WTC11 (cell line): ENCODE measurements at regions not wholly inside any gene's neighbourhood (a gene's known extent, or its start where the extent isn't known, plus 50 kb on each side); places are given as distances from the start of the nearest gene placed in this dataset.

Experiments
- CREB1 ChIP-seq: sonication (generic); formaldehyde crosslinking; IDR thresholded peaks from 2 replicates; pipeline ENCODE4 v1.8.0; 2023; ENCODE audit warnings: mild to moderate bottlenecking, missing genetic modification reagents
- FOXP1 ChIP-seq: sonication (generic); formaldehyde crosslinking; IDR thresholded peaks from 2 replicates; pipeline ENCODE4 v1.8.0; 2022; ENCODE audit warnings: missing genetic modification reagents, mild to moderate bottlenecking, moderate library complexity, borderline replicate concordance
- GABPB1 ChIP-seq: sonication (generic); formaldehyde crosslinking; IDR thresholded peaks from 2 replicates; pipeline ENCODE4 v1.8.1; 2023; ENCODE audit warnings: mild to moderate bottlenecking, missing genetic modification reagents
- HMGA2 ChIP-seq: fragments of 250-450 bp; sonication (Bioruptor Pico); IDR thresholded peaks from 2 replicates; pipeline ENCODE4 v1.4.0; 2021; ENCODE audit warnings: mild to moderate bottlenecking, moderate library complexity
- NFYB ChIP-seq: sonication (generic); formaldehyde crosslinking; conservative IDR thresholded peaks from 2 replicates; pipeline ENCODE4 v1.8.0; 2022; ENCODE audit warnings: low read depth, missing genetic modification reagents
- NR1H2 ChIP-seq: sonication (generic); formaldehyde crosslinking; IDR thresholded peaks from 2 replicates; pipeline ENCODE4 v1.9.0; 2021; ENCODE audit warnings: mild to moderate bottlenecking, moderate library complexity, missing genetic modification reagents
- NR2C2 ChIP-seq: sonication (generic); formaldehyde crosslinking; IDR thresholded peaks from 2 replicates; pipeline ENCODE4 v1.8.0; 2022; ENCODE audit warnings: mild to moderate bottlenecking, missing genetic modification reagents
- TCF7 ChIP-seq: sonication (generic); formaldehyde crosslinking; IDR thresholded peaks from 2 replicates; pipeline ENCODE4 v1.8.0; 2022; ENCODE audit warnings: mild to moderate bottlenecking, low read depth, missing genetic modification reagents, moderate library complexity
- ZBTB21 ChIP-seq: sonication (generic); formaldehyde crosslinking; IDR thresholded peaks from 2 replicates; pipeline ENCODE4 v1.8.1; 2023; ENCODE audit warnings: mild to moderate bottlenecking, missing genetic modification reagents, borderline replicate concordance
- TF ChIP-seq, protein P1 (sequence below): fragments of 200-600 bp; IDR thresholded peaks from 2 replicates; pipeline ENCODE4 v1.8.0; 2022; ENCODE audit warnings: antibody characterized with exemption
- TF ChIP-seq, protein P2 (sequence below): sonication (generic); formaldehyde crosslinking; conservative IDR thresholded peaks from 2 replicates; pipeline ENCODE4 v1.8.1; 2022; ENCODE audit warnings: mild to moderate bottlenecking, missing genetic modification reagents
- TF ChIP-seq, protein P3 (sequence below): sonication (generic); formaldehyde crosslinking; IDR thresholded peaks from 2 replicates; pipeline ENCODE4 v1.8.1; 2023; ENCODE audit warnings: mild to moderate bottlenecking, moderate library complexity, missing genetic modification reagents

DNA sequence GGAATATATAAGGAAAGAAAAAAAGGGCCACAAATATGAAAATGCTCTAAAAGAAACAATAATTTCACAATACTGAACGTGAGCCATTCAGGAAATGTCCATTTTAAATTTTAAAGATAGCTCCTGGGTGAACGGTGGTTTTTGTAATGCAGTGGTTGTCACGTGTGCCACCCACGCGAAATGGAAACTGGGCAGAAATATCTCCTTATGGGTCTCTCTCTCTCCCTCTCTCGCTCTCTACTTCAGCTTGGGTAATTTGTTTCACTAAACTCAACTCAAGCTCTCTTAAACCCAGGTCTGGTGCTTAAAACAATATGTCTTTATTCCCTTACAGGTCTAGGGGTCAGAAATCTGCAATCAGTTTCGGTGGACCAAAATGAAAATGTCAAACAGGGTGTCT, 150.8 kb downstream of the OR2B2 start:
- no peak for TF ChIP-seq FOXP1
- no peak for TF ChIP-seq TCF7 (CRISPR knock-in tag)
- TF ChIP-seq CREB1 (CRISPR knock-in tag) = no peak
- no peak for TF ChIP-seq NFYB (CRISPR knock-in tag)
- TF ChIP-seq, protein P1, sequence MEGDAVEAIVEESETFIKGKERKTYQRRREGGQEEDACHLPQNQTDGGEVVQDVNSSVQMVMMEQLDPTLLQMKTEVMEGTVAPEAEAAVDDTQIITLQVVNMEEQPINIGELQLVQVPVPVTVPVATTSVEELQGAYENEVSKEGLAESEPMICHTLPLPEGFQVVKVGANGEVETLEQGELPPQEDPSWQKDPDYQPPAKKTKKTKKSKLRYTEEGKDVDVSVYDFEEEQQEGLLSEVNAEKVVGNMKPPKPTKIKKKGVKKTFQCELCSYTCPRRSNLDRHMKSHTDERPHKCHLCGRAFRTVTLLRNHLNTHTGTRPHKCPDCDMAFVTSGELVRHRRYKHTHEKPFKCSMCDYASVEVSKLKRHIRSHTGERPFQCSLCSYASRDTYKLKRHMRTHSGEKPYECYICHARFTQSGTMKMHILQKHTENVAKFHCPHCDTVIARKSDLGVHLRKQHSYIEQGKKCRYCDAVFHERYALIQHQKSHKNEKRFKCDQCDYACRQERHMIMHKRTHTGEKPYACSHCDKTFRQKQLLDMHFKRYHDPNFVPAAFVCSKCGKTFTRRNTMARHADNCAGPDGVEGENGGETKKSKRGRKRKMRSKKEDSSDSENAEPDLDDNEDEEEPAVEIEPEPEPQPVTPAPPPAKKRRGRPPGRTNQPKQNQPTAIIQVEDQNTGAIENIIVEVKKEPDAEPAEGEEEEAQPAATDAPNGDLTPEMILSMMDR = no peak
- TF ChIP-seq ZBTB21 (CRISPR knock-in tag) = no peak
- TF ChIP-seq, protein P2, sequence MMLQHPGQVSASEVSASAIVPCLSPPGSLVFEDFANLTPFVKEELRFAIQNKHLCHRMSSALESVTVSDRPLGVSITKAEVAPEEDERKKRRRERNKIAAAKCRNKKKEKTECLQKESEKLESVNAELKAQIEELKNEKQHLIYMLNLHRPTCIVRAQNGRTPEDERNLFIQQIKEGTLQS = no peak
- TF ChIP-seq NR1H2 = no peak
- no peak for TF ChIP-seq NR2C2 (CRISPR knock-in tag)
- TF ChIP-seq GABPB1 (CRISPR knock-in tag) = no peak
- TF ChIP-seq, protein P3, sequence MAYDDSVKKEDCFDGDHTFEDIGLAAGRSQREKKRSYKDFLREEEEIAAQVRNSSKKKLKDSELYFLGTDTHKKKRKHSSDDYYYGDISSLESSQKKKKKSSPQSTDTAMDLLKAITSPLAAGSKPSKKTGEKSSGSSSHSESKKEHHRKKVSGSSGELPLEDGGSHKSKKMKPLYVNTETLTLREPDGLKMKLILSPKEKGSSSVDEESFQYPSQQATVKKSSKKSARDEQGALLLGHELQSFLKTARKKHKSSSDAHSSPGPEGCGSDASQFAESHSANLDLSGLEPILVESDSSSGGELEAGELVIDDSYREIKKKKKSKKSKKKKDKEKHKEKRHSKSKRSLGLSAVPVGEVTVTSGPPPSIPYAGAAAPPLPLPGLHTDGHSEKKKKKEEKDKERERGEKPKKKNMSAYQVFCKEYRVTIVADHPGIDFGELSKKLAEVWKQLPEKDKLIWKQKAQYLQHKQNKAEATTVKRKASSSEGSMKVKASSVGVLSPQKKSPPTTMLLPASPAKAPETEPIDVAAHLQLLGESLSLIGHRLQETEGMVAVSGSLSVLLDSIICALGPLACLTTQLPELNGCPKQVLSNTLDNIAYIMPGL (CRISPR knock-in tag) = no peak
- no peak for TF ChIP-seq HMGA2 (CRISPR knock-in tag)
